Smooth muscle cell (in vitro differentiated cells): ENCODE measurements at regions not wholly inside any gene's neighbourhood (a gene's known extent, or its start where the extent isn't known, plus 50 kb on each side); places are given as distances from the start of the nearest gene placed in this dataset.

ENCODE experiments used
- DNase-seq: peaks from one replicate; lab custom pipeline; 2025; ENCODE audit not compliant: unreplicated experiment; lab: John Stamatoyannopoulos, UW
- H2AFZ ChIP-seq: fragments of 200-600 bp; sonication (generic); 2 replicates; pipeline ENCODE4 v1.6.0; 2016; ENCODE audit warnings: antibody characterized with exemption, low read depth, mild to moderate bottlenecking
- H3F3A ChIP-seq: fragments of 200-600 bp; sonication (generic); 2 replicates; pipeline ENCODE4 v1.6.0; 2017; ENCODE audit warnings: antibody characterized with exemption, low read depth
- H3K27ac ChIP-seq: fragments of 200-600 bp; sonication (generic); 2 replicates; pipeline ENCODE4 v1.5.1; 2016; ENCODE audit warnings: low read depth, mild to moderate bottlenecking
- H3K27me3 ChIP-seq: fragments of 200-600 bp; sonication (generic); 2 replicates; pipeline ENCODE4 v1.6.1; 2016; ENCODE audit warnings: low read depth, mild to moderate bottlenecking
- H3K36me3 ChIP-seq: fragments of 200-600 bp; sonication (generic); 2 replicates; pipeline ENCODE4 v1.5.1; 2016; ENCODE audit warnings: low read depth
- H3K4me1 ChIP-seq: fragments of 200-600 bp; sonication (generic); 2 replicates; pipeline ENCODE4 v1.5.1; 2016; ENCODE audit warnings: low read depth
- H3K4me2 ChIP-seq: fragments of 200-600 bp; sonication (generic); 2 replicates; pipeline ENCODE4 v1.6.0; 2016; ENCODE audit warnings: mild to moderate bottlenecking
- H3K4me3 ChIP-seq: fragments of 200-600 bp; sonication (generic); 2 replicates; pipeline ENCODE4 v1.5.1; 2016; ENCODE audit warnings: mild to moderate bottlenecking
- H3K79me2 ChIP-seq: fragments of 200-600 bp; sonication (generic); 2 replicates; pipeline ENCODE4 v1.6.0; 2016; ENCODE audit warnings: low read depth, mild to moderate bottlenecking
- H3K9ac ChIP-seq: fragments of 200-600 bp; sonication (generic); 2 replicates; pipeline ENCODE4 v1.6.0; 2016; ENCODE audit warnings: low read depth
- H3K9me3 ChIP-seq: fragments of 200-600 bp; sonication (generic); replicated peaks from 2 replicates; pipeline ENCODE4 v1.5.1; 2016; ENCODE audit warnings: low read depth
- H4K20me1 ChIP-seq: fragments of 200-600 bp; sonication (generic); 2 replicates; pipeline ENCODE4 v1.6.0; 2016; ENCODE audit warnings: low read depth
- CTCF ChIP-seq: fragments of 200-600 bp; sonication (generic); IDR thresholded peaks from 2 replicates; pipeline ENCODE4 v1.5.1; 2017; ENCODE audit warnings: borderline replicate concordance, mild to moderate bottlenecking, antibody characterized with exemption; ENCODE audit not compliant: insufficient read depth, poor library complexity, severe bottlenecking
- WGBS: methylation state at CpG from one replicate; pipeline ENCODE4 v1.1.7; 2016; ENCODE audit warnings: low lambda C conversion rate; 5-methylcytosine and 5-hydroxymethylcytosine counted together

- no peak for DNase-seq
- no peak for TF ChIP-seq CTCF
- no peak overlapping the region for H2AFZ ChIP-seq
- H3K27me3 ChIP-seq: peaks cover 12% of the 10 kb centered on the region
- H3K79me2 ChIP-seq: no peaks in the 10 kb centered on the region
- no peaks in the 10 kb centered on the region for H3K9me3 ChIP-seq
- no peak overlapping the region for H3K4me3 ChIP-seq
- whole genome bisulfite sequencing: 87% methylated on average over 6 of the region's 6 CpGs
- no peak overlapping the region for H3K27ac ChIP-seq
- H3F3A ChIP-seq: no peaks in the 10 kb centered on the region
- H3K9ac ChIP-seq: no peak overlapping the region
- no peaks in the 10 kb centered on the region for H3K36me3 ChIP-seq
- H4K20me1 ChIP-seq: no peaks in the 10 kb centered on the region
- no peaks in the 10 kb centered on the region for H3K4me1 ChIP-seq
- H3K4me2 ChIP-seq: no peak overlapping the region
Measured at GRCh38 chr2:100215371-100215770, 73.0 kb upstream of the AFF3 start.

GRCh38 chr2:100214265-100214971 lies 72.0 kb upstream of the AFF3 start:
- TF ChIP-seq CTCF: no peak

GRCh38 chr2:100213595-100213994 lies 71.2 kb upstream of the AFF3 start:
- Histone ChIP-seq H3K4me2 (no peak overlapping the region), H3F3A (no peaks in the 10 kb centered on the region), H3K4me3 (no peak overlapping the region), H3K27me3 (peaks cover 10% of the 10 kb centered on the region), H3K27ac (no peak overlapping the region), H3K9me3 (no peaks in the 10 kb centered on the region), H3K36me3 (no peaks in the 10 kb centered on the region), H2AFZ (no peak overlapping the region), H3K79me2 (no peaks in the 10 kb centered on the region), H3K4me1 (no peaks in the 10 kb centered on the region), H3K9ac (no peak overlapping the region), H4K20me1 (no peaks in the 10 kb centered on the region)
- WGBS: 91% methylated on average over 3 of the region's 3 CpGs
- DNase-seq: no peak
- TF ChIP-seq CTCF: no peak

More at GRCh38 chr2:100214265-100214971, 72.0 kb upstream of the AFF3 start:
- no peak for DNase-seq
- Histone ChIP-seq H3K36me3 (no peaks in the 10 kb centered on the region), H3K79me2 (no peaks in the 10 kb centered on the region), H3K9me3 (no peaks in the 10 kb centered on the region), H3K4me1 (no peaks in the 10 kb centered on the region), H3K4me3 (no peak overlapping the region), H3K9ac (no peak overlapping the region), H3K27me3 (peaks cover 16% of the 10 kb centered on the region), H3F3A (no peaks in the 10 kb centered on the region), H3K4me2 (peak overlapping the region; percentile 32), H2AFZ (no peak overlapping the region), H4K20me1 (no peaks in the 10 kb centered on the region), H3K27ac (no peak overlapping the region)
- WGBS: 55% methylated on average over 9 of the region's 9 CpGs

- Histone ChIP-seq H3K27me3 (peaks cover 9% of the 10 kb centered on the region), H3K4me3 (no peak overlapping the region), H3K79me2 (no peaks in the 10 kb centered on the region), H3K36me3 (no peaks in the 10 kb centered on the region), H2AFZ (no peak overlapping the region), H4K20me1 (no peaks in the 10 kb centered on the region), H3K9ac (no peak overlapping the region), H3K27ac (no peak overlapping the region), H3K9me3 (no peaks in the 10 kb centered on the region), H3F3A (no peaks in the 10 kb centered on the region), H3K4me1 (no peaks in the 10 kb centered on the region), H3K4me2 (no peak overlapping the region)
- DNase-seq: no peak
- TF ChIP-seq CTCF: no peak
- WGBS: 71% methylated on average over 3 of the region's 3 CpGs
Measured at GRCh38 chr2:100212850-100213249, 70.5 kb upstream of the AFF3 start.
